HG03025 (cell line): ENCODE measurements at regions not wholly inside any gene's neighbourhood (a gene's known extent, or its start where the extent isn't known, plus 50 kb on each side); places are given as distances from the start of the nearest gene placed in this dataset.

ENCODE experiments used
- ATAC-seq: cut with Tn5 transposase; IDR thresholded peaks from one replicate; pipeline ENCODE4 v1.9.1; 2021; ENCODE audit warnings: mild to moderate bottlenecking, moderate library complexity; ENCODE audit not compliant: unreplicated experiment, low FRiP score

DNA sequence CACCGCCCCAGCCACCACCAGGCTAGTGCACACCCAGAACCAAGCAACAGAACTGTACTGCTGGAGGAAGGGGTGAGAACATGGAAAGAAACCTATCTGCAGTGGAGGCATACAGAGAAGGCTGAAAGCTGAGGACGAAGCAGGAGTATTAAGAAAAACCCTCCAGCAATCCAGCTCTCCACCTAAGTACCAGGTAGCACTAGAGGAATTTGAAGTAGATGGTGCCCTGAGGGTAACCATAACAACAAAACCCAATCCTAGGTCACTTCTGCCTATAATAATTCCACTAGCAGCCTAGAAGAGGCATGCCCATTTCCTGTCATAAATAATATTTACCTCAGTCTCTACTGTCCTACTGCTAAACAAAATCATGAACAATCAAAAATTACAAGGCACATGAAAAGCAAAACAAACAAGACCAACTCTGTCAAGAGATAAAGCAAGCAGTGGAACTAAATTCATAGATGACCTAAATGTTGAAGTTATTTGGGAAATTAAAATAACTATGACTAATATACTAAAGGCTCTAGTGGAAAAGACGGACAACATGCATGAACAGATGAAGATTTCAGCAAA lies 51.1 kb downstream of the HYCC1 start:
- ATAC-seq, result no peak

DNA sequence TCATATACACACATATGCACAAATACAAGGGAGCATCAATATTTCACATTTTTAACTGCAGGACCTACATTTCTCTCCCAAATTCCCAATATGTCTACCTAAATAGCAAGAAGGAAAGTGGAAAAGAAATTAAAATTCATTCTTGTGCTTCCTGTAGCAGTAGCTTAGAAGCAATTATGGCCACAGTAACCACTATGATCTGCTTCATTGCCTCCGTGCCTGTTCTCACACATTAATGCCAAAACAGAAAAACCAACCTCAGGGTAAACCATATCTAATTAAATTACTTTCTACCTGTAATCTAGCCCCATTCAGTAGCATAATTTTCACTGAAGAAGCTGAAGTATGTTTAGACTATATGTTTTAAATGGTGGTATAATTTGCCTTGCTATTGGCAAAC lies 55.2 kb downstream of the HYCC1 start:
- ATAC-seq, result no peak

DNA sequence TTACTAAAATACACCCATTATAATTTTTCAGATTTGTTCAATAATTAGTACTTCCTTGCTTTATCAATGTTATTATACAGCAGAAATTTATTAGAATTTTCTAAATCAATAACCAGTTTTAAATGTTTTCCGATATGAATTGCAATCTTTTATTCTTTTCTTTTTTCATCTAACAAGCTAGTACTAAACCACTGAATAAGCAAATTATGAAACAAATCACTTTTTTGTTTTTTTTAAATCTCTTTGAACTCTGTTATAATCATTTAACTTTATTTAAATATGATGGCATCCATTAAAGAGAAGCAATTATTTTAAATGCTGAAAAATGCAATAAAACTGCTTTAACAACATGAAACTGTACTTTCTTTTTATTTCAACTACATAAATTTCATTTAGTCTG lies 59.7 kb downstream of the HYCC1 start:
- ATAC-seq, result no peak

DNA sequence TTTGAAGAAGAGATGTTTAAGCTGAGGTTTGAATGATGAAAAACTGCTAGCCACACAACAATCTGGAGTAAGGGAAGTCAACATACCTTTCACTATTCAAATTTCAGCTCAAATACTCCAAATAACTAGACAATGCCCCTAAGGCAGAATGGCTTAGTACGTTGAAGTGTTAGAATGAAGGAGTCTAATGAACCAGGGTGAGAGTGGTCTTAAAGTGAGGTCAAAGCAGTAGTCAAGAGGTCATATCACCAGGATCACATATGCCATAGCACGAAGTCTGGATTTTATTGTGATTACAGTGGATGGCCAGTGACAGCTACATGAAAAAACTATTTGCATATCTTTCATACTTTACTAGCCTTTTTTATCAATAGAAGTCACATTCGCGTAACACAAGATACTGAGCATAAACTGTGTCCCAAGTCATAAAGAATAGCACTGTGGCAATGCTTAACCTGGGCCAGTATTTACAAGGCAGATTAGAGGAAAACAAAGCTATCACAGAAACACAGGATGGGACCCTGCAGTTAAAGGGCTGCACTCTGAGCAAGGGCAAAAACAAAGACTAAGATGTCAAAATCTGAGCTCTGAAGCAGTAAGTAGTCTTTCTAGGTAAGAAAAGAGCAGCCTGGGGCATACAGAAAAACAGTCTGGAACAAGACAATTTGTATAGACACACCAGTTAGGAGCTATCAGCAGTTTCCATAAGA lies 61.5 kb downstream of the HYCC1 start:
- ATAC-seq, result no peak

DNA sequence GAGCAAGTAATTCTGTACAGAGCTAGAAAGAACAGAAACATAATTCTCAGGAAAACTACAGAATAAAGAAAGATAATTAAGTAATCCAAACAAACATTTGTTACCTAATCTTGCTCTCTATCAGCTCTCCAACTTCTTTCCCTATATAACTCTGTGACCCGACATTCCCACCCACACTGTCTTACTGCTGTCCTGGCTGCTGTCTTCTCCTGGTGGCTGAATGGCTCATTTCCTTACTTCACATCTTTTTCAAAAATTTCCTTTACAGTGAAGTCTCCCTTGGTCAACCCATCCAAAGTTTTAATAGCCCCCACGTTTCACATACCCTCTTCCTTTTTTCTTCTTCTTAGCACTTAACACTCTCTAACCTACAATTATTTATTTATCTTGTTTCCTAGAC lies 64.0 kb downstream of the HYCC1 start:
- no peak for ATAC-seq

DNA sequence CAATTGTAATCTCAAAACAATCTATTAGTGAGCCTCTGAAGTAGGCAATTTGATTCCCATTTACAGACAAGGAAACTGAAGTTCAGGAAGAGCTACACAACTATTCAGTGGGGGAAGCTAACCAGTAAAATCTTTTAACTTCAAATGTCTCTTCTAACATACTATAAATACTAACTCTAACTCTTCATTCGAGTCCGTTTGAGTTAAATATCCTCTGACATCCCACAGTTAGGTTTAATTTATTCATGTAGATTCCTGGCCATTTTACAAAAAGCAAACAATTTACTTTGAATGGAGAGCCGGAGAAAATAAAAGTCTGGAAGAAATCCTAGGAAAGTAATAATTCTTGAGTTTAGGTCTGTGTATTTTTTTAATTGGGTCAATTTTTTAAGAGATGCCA lies 64.7 kb downstream of the HYCC1 start:
- ATAC-seq, result no peak

DNA sequence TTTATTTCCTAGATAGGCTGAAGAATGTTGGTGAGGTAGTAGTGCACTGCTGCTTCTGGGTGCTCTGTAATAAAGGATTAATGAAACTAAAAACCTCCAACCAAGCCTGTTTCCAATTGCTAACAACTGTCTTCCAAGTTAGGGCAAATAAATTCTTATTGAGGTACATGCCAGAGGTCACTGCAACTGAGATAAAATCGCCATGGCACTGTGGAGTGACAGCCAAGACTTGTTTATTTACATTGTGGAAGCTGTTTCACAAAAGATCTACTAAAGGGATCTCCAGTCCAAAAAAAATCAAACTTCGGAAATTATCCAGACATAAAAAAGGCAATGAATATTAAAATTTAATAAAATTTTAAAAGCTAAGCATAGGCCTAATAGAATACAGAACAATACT lies 65.2 kb downstream of the HYCC1 start:
- no peak for ATAC-seq

DNA sequence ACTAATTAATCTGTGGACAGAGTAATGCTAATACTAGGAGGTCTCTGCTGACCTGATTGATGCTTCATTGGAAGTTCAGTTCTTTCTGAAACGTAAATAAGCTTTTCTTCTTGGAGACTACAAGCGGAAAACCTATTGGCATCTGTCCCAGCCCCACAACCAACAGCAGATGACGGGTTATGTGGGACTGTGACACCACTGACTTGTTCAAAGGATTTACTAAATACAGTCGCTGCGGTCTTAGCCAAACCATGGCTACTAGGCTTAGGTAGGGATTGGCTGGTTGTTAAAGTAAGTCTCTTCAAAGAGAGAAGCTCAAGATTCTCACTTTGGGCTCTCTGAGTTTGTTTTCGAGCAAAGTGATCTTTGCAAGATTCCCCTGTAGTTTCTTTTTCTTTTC lies 68.3 kb downstream of the HYCC1 start:
- no peak for ATAC-seq

DNA sequence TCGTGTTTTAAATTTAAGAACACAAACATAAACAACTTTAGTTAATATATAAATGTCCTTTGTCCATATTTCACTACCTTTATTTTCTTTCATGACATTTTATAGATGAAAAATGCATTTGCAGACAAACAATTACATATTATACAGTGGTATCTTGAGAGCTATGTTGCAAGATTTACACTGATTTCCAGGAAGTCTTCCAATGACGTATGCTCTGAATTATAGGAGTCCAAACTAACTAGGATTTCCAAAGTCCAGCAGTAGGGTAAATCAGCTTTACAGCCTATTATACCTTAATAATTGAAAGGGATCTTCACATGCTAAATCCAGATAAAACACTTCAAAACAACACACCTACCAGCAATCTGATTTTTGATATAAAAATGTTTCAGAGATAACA lies 69.4 kb downstream of the HYCC1 start:
- ATAC-seq, result no peak

DNA sequence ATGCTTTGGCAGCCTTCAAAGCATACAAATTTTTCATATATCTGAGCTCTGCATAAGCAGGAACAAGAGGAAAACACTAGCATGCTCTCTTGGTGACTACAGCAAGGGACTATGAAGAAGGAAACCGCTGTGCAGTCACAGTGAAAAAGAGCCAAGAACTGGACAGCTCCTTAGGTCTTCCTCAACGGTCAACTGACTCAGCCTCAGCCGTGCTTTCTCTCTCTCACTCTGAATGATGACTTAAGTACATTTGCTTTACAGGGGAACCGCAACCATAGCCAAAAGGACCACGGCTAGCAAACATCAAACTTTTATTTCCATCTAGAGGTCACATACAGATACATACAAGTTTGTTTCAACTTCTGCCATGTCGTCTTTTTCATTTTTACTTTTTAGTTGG lies 69.9 kb downstream of the HYCC1 start:
- no peak for ATAC-seq

DNA sequence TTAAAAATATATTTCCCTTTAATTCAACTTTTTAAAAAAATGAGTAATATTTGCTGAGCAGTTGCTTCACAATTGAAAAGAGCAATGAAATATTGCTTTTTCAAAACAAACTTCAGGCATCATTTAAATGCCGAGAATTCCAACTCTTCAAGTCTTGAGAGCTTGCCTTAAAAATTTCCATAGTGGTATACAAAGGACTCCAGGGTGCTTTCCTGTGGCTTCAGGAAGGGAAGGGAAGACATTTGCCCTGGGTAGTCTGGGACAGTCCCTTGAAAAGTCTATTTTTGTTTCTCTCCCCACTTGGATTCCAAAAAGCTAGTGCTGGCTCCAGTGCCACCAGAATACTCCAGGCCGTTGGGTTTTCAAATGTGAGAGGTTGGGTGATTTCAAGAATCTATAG lies 71.7 kb downstream of the HYCC1 start:
- no peak for ATAC-seq

DNA sequence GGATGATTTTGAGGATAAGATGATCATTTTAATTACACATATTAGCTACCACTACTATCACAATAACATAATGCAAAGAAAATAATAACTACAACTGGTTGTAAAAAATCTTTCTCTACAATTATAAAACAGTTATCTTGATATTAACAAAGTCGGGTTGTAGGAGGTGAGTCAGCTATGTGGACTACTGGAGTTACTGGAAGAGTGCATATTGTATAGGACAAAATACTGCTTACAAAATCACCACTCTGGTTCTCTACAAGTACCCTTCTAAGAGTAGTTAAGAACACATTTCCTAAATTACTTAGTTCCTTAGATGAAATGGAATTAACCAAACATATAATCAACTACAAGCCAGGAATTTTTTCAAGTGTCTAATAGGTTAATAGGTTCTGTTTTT lies 74.1 kb downstream of the HYCC1 start:
- no peak for ATAC-seq

DNA sequence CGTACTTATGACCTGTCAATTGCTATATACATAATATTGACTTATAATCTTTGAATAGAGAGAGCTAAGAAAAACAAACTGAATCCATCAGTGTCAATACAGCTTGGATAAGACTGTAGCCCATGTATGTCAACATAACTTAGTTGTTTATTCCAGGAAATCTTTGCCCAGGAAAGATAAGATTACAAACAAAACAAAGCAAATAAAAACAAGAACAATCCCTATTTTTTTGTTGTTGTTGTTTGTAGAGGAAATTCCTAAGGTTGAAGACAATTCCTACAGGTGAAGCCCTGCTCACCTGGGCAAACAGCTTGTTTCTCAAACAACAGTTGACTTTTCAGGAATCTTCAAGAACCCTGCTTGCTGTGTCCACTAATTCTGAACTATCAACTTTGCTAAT lies 76.0 kb downstream of the HYCC1 start:
- no peak for ATAC-seq

DNA sequence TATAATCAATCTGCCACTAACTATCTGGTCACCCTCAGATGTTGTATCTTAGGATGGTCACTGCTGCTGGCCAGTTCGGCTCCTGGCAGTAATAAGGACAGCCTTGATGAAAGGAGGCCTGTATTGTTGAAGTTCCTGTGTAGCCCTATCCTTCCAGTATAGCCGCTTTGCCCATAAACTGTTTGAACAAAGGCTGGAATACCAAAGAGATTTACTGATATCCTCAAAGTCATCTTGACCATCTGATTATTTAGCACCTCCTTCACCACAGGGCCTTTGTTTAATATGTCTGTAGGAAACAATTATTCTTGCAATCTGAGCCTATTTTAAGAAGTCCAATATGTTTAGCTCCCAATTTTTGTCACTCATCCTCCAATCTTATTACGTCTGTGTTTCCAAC lies 77.7 kb downstream of the HYCC1 start:
- no peak for ATAC-seq

DNA sequence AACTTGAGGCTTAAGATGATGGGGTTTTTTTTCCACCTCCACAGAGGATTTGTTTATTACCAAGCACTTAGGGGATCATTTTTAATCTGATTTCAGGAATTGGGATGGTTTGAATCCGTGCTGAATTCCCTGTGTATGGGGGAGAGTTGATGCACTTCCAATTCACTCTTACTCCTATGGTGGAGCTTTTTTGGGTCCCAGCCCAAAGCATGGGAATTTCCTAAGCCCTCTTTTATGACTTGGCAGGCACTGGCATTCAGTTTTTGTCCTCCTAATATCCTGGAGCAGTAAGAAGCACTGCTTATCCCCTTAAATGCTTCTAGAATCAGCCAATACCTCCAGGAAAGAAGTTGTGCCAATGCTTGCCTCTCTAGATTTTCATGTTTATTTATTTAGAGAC lies 78.7 kb downstream of the HYCC1 start:
- ATAC-seq, result no peak

DNA sequence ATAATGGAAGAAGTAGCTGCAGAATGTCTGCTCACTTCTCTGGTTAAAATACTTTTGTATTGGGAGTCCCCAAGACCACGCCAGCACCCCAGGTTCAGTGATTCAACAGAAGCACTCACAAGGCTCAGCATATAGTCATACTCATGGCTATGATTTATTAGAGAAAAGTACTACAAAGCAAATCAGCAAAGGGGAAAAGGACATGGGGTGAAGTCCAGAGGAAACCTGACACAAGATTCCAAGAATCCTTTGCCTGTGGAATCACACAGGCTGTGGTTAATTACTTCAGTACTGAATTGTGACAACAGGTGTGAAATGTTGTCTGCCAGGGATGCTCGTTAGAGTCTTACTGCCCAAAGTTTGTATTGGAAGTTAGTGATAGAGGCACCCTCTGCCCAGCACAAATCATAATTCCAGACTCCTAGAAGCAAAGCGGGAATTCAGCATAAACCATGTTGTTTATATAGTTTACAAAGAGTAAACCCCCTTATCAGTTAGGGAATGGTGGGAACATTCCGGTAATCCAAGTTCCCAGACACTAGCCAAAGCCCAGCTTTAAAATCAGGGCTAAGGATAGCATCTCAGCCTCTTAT lies 79.4 kb downstream of the HYCC1 start:
- no peak for ATAC-seq

DNA sequence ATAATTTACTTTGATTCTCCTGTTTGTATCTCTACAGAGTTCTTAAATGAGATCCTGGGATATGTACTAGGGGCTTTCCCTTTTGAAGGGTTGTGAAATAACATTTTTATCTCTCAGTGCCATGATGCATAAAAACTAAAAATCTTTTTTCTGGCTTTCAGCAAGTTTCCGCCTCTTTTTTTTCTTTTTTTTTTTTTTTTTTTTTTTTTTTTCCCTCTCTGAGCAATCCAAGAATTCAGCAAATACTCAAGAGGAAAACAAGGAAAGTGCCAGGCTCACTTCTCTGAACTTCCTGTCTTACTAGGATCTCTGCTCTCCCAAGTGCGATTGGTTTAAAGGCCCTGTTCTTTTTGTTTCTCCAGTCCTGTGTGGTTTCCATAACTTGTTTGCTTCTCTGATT lies 79.9 kb downstream of the HYCC1 start:
- no peak for ATAC-seq

DNA sequence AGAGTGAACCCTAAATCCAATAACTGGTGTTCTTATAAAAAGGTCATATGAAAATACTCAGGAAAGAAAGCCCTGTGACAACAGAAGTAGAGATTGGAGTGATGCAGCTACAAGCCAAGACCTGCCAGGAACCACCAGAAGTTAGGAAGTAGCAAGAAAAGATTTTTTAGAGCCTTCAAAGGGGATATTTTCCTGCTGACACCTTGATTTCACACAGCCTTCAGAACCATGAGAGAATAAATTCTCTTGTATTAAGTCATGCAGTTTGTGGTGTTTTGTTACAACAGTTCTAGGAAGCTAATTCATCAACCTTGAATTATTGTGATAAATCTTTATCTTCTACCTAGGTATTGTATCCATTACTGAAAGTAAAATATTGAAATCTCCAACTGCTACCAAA lies 81.0 kb downstream of the HYCC1 start:
- no peak for ATAC-seq

DNA sequence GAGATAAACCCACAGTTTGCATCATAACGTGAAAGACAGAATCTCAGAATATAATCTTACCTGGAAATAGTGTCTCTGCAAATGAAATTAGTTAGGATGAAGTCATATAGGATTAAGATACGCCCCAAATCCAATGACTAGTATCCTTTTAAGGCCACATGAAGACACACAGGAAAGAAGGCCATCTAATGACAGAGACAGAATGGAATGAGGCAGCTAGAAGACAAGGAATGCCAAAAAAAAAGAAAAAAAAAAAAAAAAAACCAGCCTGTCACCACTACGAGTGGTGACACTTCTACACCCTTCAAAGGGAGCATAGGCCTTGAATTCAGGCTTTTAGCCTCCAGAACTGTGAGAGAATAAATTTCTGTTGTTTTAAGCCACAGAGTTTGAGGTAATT lies 82.9 kb downstream of the HYCC1 start:
- no peak for ATAC-seq

DNA sequence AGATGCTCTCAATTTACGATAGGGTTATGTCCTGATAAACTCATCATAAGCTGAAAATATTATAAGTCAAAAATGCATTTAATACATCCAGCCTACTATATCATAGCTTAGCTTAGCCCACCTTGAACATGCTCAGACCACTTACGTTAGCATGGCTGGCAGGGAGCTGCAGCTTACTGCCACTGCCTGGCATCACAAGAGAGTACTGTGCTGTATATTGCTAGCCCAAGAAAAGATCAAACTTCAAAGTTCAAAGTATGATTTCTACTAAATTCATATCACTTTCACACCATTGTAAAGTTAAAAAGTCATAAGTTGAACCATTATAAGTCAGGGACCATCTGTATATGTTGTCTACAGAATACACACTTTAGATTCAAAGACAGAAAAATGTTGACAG lies 91.6 kb downstream of the HYCC1 start:
- ATAC-seq, result no peak

DNA sequence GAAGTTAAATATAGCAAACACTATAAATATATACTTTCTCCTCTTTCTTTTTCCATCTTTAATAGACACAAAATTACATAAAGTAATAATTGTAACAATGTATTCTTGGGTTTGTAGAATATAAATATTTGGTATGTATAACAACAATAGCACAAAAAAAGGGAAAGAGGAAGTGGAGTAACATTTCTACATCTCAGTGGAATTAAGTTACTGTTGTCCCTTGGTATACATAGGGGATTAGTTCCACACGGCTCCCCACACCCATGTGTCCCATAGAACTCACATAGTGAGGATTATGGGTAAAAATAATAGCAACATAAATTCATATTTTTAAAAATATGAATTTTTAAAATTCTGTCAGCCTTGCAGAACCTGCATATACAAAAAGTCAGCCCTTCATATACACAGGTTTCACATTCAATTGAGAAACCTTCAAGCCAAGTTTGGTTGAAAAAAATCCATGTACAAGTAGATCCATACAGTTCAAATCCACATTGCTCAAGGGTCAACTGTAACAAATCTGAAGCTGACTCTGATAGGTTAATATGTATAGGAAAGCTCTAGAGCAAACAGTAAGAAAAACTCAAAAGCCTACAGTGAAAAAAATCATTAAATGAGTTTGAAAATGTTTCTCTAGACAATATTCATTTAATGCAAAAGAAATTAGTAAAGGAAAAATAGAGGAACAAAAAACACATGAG lies 92.4 kb downstream of the HYCC1 start:
- ATAC-seq, result no peak

DNA sequence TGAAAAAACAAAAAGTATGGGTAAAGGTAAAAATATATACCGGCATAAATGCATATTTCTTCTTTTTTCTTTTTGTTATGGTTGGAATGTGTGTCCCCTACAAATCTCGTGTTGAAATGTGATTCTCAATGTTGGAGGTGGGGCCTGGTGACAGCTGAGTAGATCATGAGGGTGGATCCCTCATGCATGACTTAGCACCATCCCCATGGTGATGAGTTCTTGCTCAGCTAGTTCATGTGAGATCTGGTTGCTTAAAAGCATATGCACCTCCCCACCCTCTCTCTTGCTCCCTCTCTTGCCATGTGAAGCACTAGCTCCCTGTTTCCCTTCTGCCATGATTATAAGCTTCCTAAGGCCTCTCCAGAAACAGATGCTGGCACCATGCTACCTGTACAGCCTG lies 93.3 kb downstream of the HYCC1 start:
- no peak for ATAC-seq
